IMR-90 (cell line): ENCODE measurements at regions not wholly inside any gene's neighbourhood (a gene's known extent, or its start where the extent isn't known, plus 50 kb on each side); places are given as distances from the start of the nearest gene placed in this dataset.

Experiments used
- ATAC-seq: fragments of 200-7000 bp; cut with Tn5 transposase; 2 replicates; pipeline ENCODE4 v1.9.1; 2020; ENCODE audit warnings: low read depth, mild to moderate bottlenecking, moderate library complexity
- BruUV-seq: library from RNA; stranded (reverse); fragments of 400-500 nt; replicated peaks from 2 replicates; lab custom pipeline; 2021; lab: Mats Ljungman, UMichigan
- CTCF ChIA-PET: fragments of 300-600 bp; formaldehyde crosslinking; extraction: SDS; loops from one replicate; lab custom pipeline; 2021; ENCODE audit warnings: antibody characterized with exemption; lab: Yijun Ruan, JAX
- POLR2A ChIA-PET: fragments of 300-600 bp; sonication (Branson Sonifier 250); formaldehyde crosslinking; loops from one replicate; lab custom pipeline; 2022; ENCODE audit warnings: antibody characterized with exemption; ENCODE audit not compliant: unreplicated experiment; lab: Charles Lee
- DNase-seq: peaks from one replicate; pipeline ENCODE4 v3.0.0; 2013
- H2AFZ ChIP-seq: replicated peaks from 2 replicates; pipeline ENCODE3; 2013; ENCODE audit warnings: low read length, mild to moderate bottlenecking; ENCODE audit not compliant: poor library complexity
- H2AK5ac ChIP-seq: 2 replicates; pipeline ENCODE4 v1.6.1; 2013; ENCODE audit warnings: low read depth, low read length, inconsistent platforms
- H2AK9ac ChIP-seq: replicated peaks from 2 replicates; pipeline ENCODE3; 2013; ENCODE audit warnings: mild to moderate bottlenecking, low read depth, low read length, moderate library complexity; ENCODE audit not compliant: poor library complexity
- H2BK120ac ChIP-seq: 2 replicates; pipeline ENCODE4 v1.6.1; 2013; ENCODE audit warnings: low read depth, low read length, inconsistent platforms
- H2BK15ac ChIP-seq: 3 replicates; pipeline ENCODE4 v1.6.1; 2013; ENCODE audit warnings: low read depth, low read length, inconsistent platforms
- H2BK20ac ChIP-seq: 2 replicates; pipeline ENCODE4 v1.6.1; 2013; ENCODE audit warnings: low read depth, mild to moderate bottlenecking, inconsistent platforms, low read length, moderate library complexity
- H2BK5ac ChIP-seq: 2 replicates; pipeline ENCODE4 v1.6.1; 2013; ENCODE audit warnings: mild to moderate bottlenecking, low read depth, low read length, inconsistent platforms; ENCODE audit not compliant: poor library complexity, severe bottlenecking
- H3K14ac ChIP-seq: replicated peaks from 2 replicates; pipeline ENCODE4 v1.6.1; 2013; ENCODE audit warnings: low read depth, low read length, inconsistent platforms
- H3K18ac ChIP-seq: 2 replicates; pipeline ENCODE4 v1.6.1; 2013; ENCODE audit warnings: low read depth, low read length, control low read depth
- H3K23ac ChIP-seq: 2 replicates; pipeline ENCODE4 v1.6.1; 2013; ENCODE audit warnings: low read depth, low read length, inconsistent platforms
- H3K27ac ChIP-seq: 2 replicates; pipeline ENCODE4 v1.5.1; 2013; ENCODE audit warnings: mild to moderate bottlenecking, control low read depth, low read length; ENCODE audit not compliant: insufficient read depth
- H3K27me3 ChIP-seq: 2 replicates; pipeline ENCODE4 v1.6.1; 2013; ENCODE audit warnings: low read length; ENCODE audit not compliant: control insufficient read depth, insufficient read depth
- H3K36me3 ChIP-seq: 2 replicates; pipeline ENCODE4 v1.6.1; 2013; ENCODE audit warnings: low read length, mixed read lengths; ENCODE audit not compliant: control insufficient read depth, insufficient read depth
- H3K4ac ChIP-seq: 2 replicates; pipeline ENCODE4 v1.6.1; 2013; ENCODE audit warnings: low read depth, low read length, inconsistent platforms
- H3K4me1 ChIP-seq: 2 replicates; pipeline ENCODE4 v1.6.1; 2013; ENCODE audit warnings: low read length, mixed read lengths; ENCODE audit not compliant: control insufficient read depth, insufficient read depth
- H3K4me2 ChIP-seq: 2 replicates; pipeline ENCODE4 v1.6.1; 2013; ENCODE audit warnings: low read depth, mild to moderate bottlenecking, control low read depth, low read length, moderate library complexity
- H3K4me3 ChIP-seq: 2 replicates; pipeline ENCODE4 v1.5.1; 2013; ENCODE audit warnings: low read depth, mild to moderate bottlenecking, control low read depth, low read length, moderate library complexity; ENCODE audit not compliant: insufficient read depth
- H3K56ac ChIP-seq: 2 replicates; pipeline ENCODE4 v1.6.1; 2013; ENCODE audit warnings: low read length, inconsistent platforms; ENCODE audit not compliant: insufficient read depth; ENCODE audit errors: extremely low read depth
- H3K79me1 ChIP-seq, 2 experiments: 2 replicates each; pipeline ENCODE4 v1.6.1; 2013; ENCODE audit warnings: low read length in 2 of 2, inconsistent platforms in 1 of 2, low read depth in 1 of 2
- H3K9ac ChIP-seq: 2 replicates; pipeline ENCODE4 v1.6.1; 2013; ENCODE audit warnings: low read depth, low read length, control low read depth
- H3K9me1 ChIP-seq: 2 replicates; pipeline ENCODE4 v1.6.1; 2013; ENCODE audit warnings: low read length, inconsistent platforms; ENCODE audit not compliant: insufficient read depth
- H3K9me3 ChIP-seq: 2 replicates; pipeline ENCODE4 v1.6.1; 2013; ENCODE audit warnings: low read length; ENCODE audit not compliant: control insufficient read depth, insufficient read depth
- H4K20me1 ChIP-seq: 2 replicates; pipeline ENCODE4 v1.6.1; 2013; ENCODE audit warnings: low read length, inconsistent platforms; ENCODE audit not compliant: insufficient read depth
- H4K5ac ChIP-seq: 2 replicates; pipeline ENCODE4 v1.6.1; 2013; ENCODE audit warnings: mild to moderate bottlenecking, low read depth, low read length, control low read depth
- H4K8ac ChIP-seq, 2 experiments: 2 replicates each; pipeline ENCODE4 v1.6.1; 2013; ENCODE audit warnings: low read depth in 2 of 2, low read length in 2 of 2, control low read depth in 1 of 2, inconsistent platforms in 1 of 2
- H4K91ac ChIP-seq: 2 replicates; pipeline ENCODE4 v1.6.1; 2013; ENCODE audit warnings: low read depth, low read length, inconsistent platforms; ENCODE audit not compliant: insufficient read depth
- BHLHE40 ChIP-seq: fragments of 150-350 bp; IDR thresholded peaks from 2 replicates; pipeline ENCODE4 v1.6.1; 2016; ENCODE audit warnings: mild to moderate bottlenecking, low read depth, low read length
- CEBPB ChIP-seq: IDR thresholded peaks from 2 replicates; pipeline ENCODE4 v1.6.1; 2012; ENCODE audit warnings: low read depth, low read length, improper control_type of control experiment
- CHD1 ChIP-seq: IDR thresholded peaks from 2 replicates; pipeline ENCODE4 v1.6.1; 2012; ENCODE audit warnings: low read depth, low read length, improper control_type of control experiment
- FOS ChIP-seq: fragments of 150-350 bp; IDR thresholded peaks from 2 replicates; pipeline ENCODE4 v1.6.1; 2016; ENCODE audit warnings: low read depth, low read length
- MAFK ChIP-seq: IDR thresholded peaks from 2 replicates; pipeline ENCODE4 v1.6.1; 2012; ENCODE audit warnings: low read depth, low read length, improper control_type of control experiment
- MAZ ChIP-seq: IDR thresholded peaks from 2 replicates; pipeline ENCODE4 v1.6.1; 2012; ENCODE audit warnings: low read depth, mild to moderate bottlenecking, low read length, improper control_type of control experiment, moderate library complexity, borderline replicate concordance
- MXI1 ChIP-seq: IDR thresholded peaks from 2 replicates; pipeline ENCODE4 v1.6.1; 2012; ENCODE audit warnings: low read depth, mild to moderate bottlenecking, low read length, moderate library complexity, borderline replicate concordance
- NFE2L2 ChIP-seq: fragments of 150-350 bp; IDR thresholded peaks from 2 replicates; pipeline ENCODE4 v1.6.1; 2016; ENCODE audit warnings: low read depth, mild to moderate bottlenecking, low read length
- POLR2A ChIP-seq: IDR thresholded peaks from 2 replicates; pipeline ENCODE4 v1.6.1; 2012; ENCODE audit warnings: mild to moderate bottlenecking, low read depth, low read length
- RAD21 ChIP-seq: IDR thresholded peaks from 2 replicates; pipeline ENCODE4 v1.6.1; 2012; ENCODE audit warnings: low read length, improper control_type of control experiment
- RCOR1 ChIP-seq: IDR thresholded peaks from 2 replicates; pipeline ENCODE4 v1.6.1; 2012; ENCODE audit warnings: mild to moderate bottlenecking, low read length, improper control_type of control experiment; ENCODE audit not compliant: insufficient replicate concordance
- RFX5 ChIP-seq: IDR thresholded peaks from 2 replicates; pipeline ENCODE4 v1.8.0; 2012; ENCODE audit warnings: low read depth, mild to moderate bottlenecking, low read length, moderate library complexity
- SMC3 ChIP-seq: fragments of 150-350 bp; IDR thresholded peaks from 2 replicates; pipeline ENCODE4 v1.6.1; 2016; ENCODE audit warnings: low read depth, mild to moderate bottlenecking, antibody characterized with exemption, low read length, moderate library complexity
- WGBS, 2 experiments: methylation state at CpG; one replicate each; pipeline versions ENCODE4 v1.1.5 to v1.1.7; 2013; ENCODE audit warnings: missing lambda C conversion rate in 2 of 2; ENCODE audit not compliant: insufficient read length in 1 of 2; ENCODE audit errors: extremely low coverage in 2 of 2; 5-methylcytosine and 5-hydroxymethylcytosine counted together
- dilution Hi-C: fragments of 300-500 bp; cut with HindIII; formaldehyde crosslinking; loops from one replicate; pipeline ENCODE4 v1.14.3; 2018; ENCODE audit warnings: low sequenced_read_pairs; ENCODE audit not compliant: unreplicated experiment
- in situ Hi-C: fragments of 300-500 bp; cut with MboI; formaldehyde crosslinking; loops from 3 replicates; pipeline ENCODE4 v1.14.3; 2019; ENCODE audit warnings: low sequenced_read_pairs, inconsistent platforms, mixed read lengths
- intact Hi-C: fragments of 100-400 bp; cut with micrococcal nuclease; formaldehyde crosslinking; loops from 2 replicates; pipeline ENCODE4 v1.10.0; 2022
- TF ChIP-seq, protein P1 (sequence below): fragments of 150-350 bp; IDR thresholded peaks from 2 replicates; pipeline ENCODE4 v1.6.1; 2017; ENCODE audit warnings: mild to moderate bottlenecking, antibody characterized with exemption, low read length, low read depth
- TF ChIP-seq, protein P2 (sequence below): conservative IDR thresholded peaks from 2 replicates; pipeline ENCODE4 v1.5.1; 2012; ENCODE audit warnings: mild to moderate bottlenecking, low read depth, low read length, improper control_type of control experiment
- TF ChIP-seq, protein P3 (sequence below): fragments of 150-350 bp; IDR thresholded peaks from 2 replicates; pipeline ENCODE4 v1.6.1; 2016; ENCODE audit warnings: low read depth, mild to moderate bottlenecking, low read length, moderate library complexity, borderline replicate concordance

DNA sequence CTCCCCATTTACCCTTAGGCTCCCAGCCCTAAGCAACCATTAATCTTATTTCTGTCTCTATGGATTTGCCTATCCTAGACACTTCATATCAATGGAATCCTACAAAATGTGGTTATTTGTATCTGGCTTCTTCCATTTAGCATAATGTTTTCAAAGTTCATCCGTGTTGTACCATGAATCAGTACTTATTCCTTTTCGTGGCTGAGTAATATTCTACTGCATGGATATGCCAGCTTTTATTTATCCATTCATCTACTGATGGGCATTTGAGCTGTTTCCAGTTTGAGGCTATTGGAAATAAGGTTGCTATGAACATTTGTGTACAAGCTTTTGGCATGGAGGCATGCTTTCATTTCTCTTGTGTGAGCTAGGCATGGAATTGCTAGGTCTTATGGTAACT is 121.1 kb downstream of the WDR11 start:
- H4K8ac ChIP-seq, result no peak overlapping the region
- in situ Hi-C loops, result no loop called here
- DNase-seq, result no peak

More for the DNA sequence above, 121.1 kb downstream of the WDR11 start:
- Histone ChIP-seq H3K23ac (no peak overlapping the region), H2AK5ac (no peak overlapping the region), H3K36me3 (no peaks in the 10 kb centered on the region), H3K27ac (no peak overlapping the region), H4K5ac (no peak overlapping the region), H3K4me3 (no peak overlapping the region), H3K56ac (no peak overlapping the region), H2AFZ (no peak overlapping the region), H3K4me1 (no peaks in the 10 kb centered on the region), H2BK120ac (no peak overlapping the region), H3K79me1 (no peaks in the 10 kb centered on the region), H3K4me2 (no peak overlapping the region), H2BK20ac (no peak overlapping the region), H4K91ac (no peak overlapping the region), H3K9ac (no peak overlapping the region), H3K14ac (no peak overlapping the region), H3K18ac (no peak overlapping the region), H2BK5ac (no peak overlapping the region), H2BK15ac (no peak overlapping the region), H2AK9ac (no peak overlapping the region), H4K20me1 (no peaks in the 10 kb centered on the region), H3K9me1 (no peaks in the 10 kb centered on the region), H3K27me3 (no peaks in the 10 kb centered on the region), H3K4ac (no peak overlapping the region), H3K9me3 (peaks cover 12% of the 10 kb centered on the region)
- WGBS, 2 experiments, result no CpG with 5 or more reads among the region's 2 CpGs
- ATAC-seq, result no peak
- intact Hi-C loops (no loop called here), dilution Hi-C loops (no loop called here)
- ChIA-PET CTCF (no interaction called here), POLR2A (no interaction called here)
- no peak for TF ChIP-seq RCOR1
- no peak for TF ChIP-seq POLR2A
- no peak for TF ChIP-seq SMC3
- TF ChIP-seq, protein P1, sequence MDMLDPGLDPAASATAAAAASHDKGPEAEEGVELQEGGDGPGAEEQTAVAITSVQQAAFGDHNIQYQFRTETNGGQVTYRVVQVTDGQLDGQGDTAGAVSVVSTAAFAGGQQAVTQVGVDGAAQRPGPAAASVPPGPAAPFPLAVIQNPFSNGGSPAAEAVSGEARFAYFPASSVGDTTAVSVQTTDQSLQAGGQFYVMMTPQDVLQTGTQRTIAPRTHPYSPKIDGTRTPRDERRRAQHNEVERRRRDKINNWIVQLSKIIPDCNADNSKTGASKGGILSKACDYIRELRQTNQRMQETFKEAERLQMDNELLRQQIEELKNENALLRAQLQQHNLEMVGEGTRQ, result no peak
- TF ChIP-seq MAZ, result no peak
- TF ChIP-seq FOS, result no peak
- no peak for TF ChIP-seq BHLHE40
- TF ChIP-seq RFX5, result no peak
- no peak for TF ChIP-seq MXI1
- TF ChIP-seq, protein P2, sequence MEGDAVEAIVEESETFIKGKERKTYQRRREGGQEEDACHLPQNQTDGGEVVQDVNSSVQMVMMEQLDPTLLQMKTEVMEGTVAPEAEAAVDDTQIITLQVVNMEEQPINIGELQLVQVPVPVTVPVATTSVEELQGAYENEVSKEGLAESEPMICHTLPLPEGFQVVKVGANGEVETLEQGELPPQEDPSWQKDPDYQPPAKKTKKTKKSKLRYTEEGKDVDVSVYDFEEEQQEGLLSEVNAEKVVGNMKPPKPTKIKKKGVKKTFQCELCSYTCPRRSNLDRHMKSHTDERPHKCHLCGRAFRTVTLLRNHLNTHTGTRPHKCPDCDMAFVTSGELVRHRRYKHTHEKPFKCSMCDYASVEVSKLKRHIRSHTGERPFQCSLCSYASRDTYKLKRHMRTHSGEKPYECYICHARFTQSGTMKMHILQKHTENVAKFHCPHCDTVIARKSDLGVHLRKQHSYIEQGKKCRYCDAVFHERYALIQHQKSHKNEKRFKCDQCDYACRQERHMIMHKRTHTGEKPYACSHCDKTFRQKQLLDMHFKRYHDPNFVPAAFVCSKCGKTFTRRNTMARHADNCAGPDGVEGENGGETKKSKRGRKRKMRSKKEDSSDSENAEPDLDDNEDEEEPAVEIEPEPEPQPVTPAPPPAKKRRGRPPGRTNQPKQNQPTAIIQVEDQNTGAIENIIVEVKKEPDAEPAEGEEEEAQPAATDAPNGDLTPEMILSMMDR, result no peak
- TF ChIP-seq MAFK, result no peak
- TF ChIP-seq, protein P3, sequence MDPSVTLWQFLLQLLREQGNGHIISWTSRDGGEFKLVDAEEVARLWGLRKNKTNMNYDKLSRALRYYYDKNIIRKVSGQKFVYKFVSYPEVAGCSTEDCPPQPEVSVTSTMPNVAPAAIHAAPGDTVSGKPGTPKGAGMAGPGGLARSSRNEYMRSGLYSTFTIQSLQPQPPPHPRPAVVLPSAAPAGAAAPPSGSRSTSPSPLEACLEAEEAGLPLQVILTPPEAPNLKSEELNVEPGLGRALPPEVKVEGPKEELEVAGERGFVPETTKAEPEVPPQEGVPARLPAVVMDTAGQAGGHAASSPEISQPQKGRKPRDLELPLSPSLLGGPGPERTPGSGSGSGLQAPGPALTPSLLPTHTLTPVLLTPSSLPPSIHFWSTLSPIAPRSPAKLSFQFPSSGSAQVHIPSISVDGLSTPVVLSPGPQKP, result no peak
- no peak for TF ChIP-seq RAD21
- no peak for TF ChIP-seq CEBPB
- TF ChIP-seq CHD1, result no peak
- no peak for TF ChIP-seq NFE2L2
- BruUV-seq, result no TSS peak
